SKM-1 treated with dmso at 0.1 percent for 144 hours (cell line): ENCODE measurements at regions not wholly inside any gene's neighbourhood (a gene's known extent, or its start where the extent isn't known, plus 50 kb on each side); places are given as distances from the start of the nearest gene placed in this dataset.
"Not testable (repeated sequence)": the region's sequence is repeated elsewhere in the genome, so short reads cannot be mapped to it uniquely, and the experiment has no call there.

Source experiments
- DNase-seq: peaks from one replicate; lab custom pipeline; 2025; ENCODE audit not compliant: unreplicated experiment; lab: John Stamatoyannopoulos, UW

DNA sequence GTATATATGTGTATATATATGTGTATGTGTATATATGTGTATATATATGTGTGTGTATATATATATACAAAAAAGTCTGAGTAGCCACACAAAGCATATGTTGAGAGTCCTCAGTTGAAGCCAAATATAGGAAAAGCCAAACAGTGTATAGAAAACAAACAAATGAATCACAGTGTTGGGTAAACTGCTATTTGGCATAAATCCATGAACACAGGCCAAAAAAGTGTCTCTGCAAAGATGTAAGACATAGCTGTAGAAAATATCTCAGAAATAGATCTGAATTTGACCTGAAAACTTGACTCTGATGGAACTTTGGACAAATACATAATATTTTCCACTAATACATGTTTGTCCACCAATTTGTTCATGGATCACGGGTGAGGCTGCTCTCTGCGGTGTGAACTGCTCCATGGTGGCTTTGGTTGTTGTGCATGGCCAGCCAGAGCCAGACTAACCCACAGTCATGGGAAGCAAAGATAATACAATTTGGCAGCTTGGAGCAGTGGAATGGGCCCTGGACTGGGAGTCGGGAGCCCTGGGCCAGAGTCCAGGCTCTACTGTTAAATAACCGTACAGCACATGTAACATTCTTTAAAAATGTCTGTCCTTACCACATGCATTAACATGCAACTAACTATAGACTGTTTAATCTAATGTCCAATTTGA, 76.9 kb upstream of the EED start:
- no peak for DNase-seq

DNA sequence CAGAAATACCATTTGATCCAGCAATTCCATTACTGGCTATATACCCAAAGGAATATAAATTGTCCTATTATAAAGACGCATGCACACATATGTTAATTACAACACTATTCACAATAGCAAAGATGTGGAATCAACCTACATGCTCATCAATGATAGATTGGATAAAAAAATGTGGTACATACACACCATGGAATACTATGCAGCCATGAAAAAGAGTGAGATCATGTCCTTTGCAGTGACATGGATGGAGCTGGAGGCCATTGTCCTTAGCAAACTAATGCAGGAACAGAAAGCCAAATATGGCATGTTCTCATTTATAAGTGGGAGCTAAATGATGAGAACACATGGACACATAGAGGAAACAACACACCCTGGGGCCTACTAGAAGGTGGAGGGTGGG, 78.3 kb upstream of the EED start:
- not testable (repeated sequence) for DNase-seq

DNA sequence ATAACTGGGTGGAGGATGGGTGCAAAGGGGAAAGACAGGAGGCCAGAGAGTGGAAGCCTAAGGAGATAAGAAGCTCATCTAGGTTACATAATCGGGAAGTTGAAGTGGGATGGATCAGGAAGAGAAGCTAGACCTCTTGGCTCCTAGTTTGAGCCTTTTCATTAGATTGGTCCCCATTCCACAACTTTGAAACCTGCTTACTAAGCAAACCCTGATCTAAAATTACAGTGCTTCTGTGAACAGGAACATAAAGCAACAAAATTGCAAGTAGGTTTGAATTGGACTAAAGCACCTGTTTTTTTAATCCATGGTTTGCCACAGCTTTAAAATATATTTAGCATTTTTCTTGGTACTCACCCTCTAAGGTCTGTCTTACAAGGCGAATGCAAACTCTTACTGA, 80.4 kb upstream of the EED start:
- no peak for DNase-seq

DNA sequence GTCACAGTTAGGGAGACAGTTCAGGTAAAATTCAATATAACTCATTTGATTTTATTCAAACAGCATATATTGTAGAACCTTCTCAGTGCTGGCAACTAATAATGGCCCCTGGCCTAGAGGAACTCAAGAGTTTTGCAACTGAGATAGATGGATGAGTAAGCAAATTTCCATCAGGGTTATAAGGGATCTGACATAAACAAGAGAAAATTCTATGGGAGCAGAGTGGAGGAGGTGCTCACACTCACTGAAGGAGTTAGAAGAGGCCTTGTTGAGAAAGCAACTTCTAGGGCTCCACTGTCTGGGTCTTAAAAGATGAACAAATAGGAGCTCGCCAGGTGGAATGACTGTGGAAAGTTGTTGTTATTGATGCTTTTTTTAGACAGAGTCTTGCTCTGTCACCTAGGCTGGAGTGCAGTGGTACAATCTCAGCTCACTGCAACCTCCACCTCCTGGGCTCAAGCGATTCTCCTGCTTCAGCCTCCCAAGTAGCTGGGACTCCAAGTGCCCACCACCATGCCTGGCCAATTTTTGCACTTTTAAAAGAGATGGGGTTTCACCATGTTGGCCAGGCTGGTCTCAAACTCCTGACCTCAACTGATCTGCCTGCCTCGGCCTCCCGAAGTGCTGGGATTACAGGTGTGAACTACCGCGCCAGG, 81.2 kb upstream of the EED start:
- DNase-seq: peak; percentile 36

DNA sequence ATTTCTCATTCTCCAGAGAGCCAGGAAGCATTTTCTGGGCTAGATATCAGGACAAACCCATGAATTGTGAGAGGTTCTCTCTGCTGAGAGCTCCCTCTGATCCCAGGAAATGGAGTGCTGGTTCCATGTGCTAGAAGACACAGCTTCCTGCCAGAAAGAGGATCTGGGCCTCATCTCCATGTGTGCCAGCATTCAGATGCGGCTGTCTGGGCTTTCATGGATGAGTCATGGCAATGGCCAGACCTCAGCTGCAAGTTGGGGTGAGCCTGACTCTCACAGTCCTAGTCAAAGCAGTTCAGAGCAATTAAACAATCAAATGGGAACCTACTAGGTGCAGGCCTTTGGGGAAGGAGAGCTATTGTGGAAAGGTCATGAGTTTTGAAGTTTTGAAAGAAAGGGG, 82.3 kb upstream of the EED start:
- DNase-seq: peak; percentile 52

DNA sequence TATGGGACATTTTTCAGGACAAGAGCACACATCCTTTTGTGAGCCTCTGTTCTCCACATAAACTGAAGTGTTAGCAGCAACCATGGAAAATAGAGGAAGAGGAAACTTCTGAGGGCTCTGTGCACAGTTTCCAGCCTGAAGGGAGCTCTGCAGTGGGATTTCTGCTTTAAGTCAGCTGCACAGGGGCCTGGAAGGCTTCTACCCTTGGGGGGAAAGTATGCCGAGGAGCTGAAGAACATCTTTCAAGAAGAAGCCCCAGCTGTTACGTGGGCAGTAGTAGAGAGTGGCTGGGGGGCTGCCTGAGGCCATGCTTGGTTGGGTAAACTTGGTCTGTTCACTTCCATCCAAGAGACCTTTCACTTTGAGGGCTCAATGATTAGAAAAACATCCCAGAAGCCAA, 82.7 kb upstream of the EED start:
- no peak for DNase-seq

DNA sequence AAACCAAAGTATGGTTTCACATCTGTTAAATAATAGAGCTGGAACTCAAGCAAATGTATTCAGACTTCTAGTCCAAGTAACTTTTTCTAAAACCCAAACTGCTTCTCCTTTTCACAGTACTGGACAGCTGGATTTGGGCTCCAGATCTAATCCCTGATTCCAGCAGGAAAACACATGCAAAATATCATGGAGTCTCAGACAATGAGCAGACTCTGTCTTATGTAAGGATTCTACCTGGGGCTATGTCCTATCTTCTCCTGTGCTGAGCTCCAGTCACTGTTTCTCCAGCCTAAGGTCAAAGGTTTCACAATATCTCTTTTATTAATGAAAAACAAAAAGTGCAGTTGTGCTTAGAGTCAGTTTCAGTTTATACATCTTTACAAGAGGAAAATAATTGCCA, 83.2 kb upstream of the EED start:
- no peak for DNase-seq

DNA sequence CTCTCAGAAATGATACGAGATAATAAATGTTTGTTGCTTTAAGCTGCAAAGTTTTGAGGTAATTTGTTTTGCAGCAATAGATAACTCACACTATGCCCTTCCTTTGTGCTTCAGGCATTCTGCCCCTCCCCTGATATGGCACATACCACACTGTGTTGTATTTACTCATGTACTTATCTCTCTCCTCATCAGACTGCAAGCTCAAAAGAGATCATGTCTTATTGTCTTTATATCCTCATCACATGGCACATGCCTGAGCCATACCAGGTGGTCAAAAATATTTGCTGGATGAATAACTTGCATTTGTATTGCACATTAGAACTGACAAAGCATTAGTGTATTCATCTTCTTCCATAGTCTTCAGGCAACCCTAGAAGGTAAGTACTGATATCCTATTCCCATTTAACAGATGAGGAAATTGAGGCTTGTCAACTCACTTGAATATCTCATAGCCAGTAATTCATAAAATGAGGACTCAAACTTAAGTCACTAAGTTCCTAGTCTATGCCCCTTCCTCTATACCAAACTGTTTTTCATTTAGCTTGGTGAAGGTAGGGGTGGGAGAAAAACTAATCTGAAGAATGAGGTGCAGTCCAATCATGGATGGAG, 83.9 kb upstream of the EED start:
- DNase-seq: no peak

DNA sequence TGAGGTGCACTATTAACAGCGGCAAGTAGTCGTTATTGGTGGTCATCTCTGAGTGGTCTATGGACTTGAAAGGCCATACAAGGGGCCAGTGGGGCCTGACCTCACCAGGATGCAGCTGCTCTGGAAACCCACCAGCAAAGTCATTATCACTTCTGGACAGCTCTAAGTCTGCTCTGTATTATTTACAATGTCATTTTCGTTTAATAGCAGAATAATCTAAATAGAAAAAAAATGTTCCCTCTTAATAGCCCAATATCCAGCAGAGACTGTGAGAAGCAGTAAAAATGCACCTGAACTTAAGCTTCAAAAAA, 85.0 kb upstream of the EED start:
- DNase-seq: no peak

DNA sequence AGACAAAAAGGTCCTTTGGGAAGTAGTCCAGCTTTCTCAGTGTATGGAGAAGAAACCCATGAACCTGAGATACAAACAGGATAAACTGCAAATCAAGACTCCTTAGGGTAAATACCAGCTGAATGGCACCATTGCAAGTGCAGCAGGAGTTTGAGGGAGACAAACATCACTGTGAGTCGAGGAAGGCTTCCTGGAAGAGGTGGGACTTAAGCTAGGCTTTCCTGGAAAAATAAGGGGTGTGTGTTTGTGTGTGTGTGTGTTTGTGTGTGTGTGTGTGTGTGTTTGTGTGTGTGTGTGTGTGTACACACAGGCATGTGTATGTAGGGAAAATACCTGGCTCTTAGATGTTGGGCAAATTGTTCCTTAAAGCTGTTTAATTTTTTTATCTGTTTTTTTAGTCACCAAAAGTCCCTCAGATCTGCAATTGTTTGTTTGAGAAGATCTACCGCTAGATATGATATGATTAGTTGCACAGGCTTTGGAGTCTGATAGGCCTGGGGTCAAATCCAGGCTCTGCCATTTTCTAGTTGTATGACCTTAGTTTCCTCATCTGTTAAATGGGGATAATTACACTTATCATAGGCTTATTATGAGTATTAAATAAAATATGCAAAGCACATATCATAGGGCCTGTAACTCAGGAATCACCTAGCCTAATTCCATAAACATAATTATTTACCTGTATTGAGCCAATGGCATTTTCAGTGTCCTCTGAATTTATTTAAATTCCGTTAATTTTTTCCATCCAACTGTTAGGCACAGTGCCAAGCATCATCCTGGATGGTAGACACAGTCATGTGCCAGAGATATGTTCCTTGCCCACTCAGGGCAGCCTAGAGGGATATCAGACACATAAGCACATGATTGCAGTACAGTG, 85.6 kb upstream of the EED start:
- no peak for DNase-seq

DNA sequence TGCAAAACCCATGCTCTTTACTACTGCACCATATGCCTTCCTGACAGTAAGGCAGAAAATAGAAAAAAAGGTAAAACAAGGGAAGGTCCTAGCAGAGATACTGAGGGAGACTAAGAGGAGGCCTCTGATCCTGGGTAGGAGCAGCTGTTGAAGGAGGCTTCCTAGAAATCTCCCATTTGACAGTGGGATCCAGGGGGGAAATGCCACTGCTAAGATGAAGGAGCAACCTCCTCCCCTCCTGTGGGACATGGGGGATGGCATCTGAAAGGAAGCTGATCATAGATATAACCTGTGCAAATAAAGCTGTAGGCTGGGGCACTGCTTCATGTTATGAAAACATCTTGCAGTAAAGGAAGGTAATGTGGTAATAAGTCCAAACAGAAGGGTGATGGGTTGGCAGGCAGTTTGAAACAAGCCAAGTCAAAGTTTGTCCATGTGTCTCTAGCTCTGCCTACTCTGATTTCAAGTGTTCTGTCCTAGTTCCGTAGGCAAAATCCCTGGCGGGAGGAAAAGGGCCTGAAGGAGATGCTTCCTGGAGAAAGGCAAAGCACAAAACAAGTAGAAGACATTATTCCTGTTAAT, 86.7 kb upstream of the EED start:
- no peak for DNase-seq

DNA sequence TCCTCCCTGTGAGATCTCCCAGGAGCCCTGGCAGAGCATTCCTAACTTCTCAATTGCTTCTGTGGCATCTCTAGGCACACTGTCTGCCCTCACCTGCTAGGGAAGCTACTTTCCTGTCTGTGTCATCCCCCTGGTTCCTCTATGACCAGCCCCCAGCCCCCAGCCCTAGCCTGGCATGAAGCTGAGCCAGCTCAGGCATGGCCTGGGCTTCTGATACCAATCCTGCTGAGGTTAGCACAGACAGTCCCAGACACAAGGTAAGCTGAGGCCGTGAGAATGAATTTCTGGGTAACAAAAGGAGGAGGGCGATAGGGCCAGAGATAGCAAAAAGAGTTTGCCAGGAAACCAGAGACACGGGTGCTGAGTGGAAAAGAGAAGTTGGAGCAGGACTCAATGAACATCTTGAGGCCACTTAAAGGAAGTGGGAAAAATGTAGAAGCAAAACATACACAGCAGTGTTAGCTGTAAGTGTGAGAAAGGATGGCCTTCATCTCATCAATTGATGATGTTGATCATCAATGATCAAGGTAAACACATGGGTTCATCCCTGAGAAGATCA, 87.6 kb upstream of the PICALM start:
- DNase-seq: peak; percentile 36

DNA sequence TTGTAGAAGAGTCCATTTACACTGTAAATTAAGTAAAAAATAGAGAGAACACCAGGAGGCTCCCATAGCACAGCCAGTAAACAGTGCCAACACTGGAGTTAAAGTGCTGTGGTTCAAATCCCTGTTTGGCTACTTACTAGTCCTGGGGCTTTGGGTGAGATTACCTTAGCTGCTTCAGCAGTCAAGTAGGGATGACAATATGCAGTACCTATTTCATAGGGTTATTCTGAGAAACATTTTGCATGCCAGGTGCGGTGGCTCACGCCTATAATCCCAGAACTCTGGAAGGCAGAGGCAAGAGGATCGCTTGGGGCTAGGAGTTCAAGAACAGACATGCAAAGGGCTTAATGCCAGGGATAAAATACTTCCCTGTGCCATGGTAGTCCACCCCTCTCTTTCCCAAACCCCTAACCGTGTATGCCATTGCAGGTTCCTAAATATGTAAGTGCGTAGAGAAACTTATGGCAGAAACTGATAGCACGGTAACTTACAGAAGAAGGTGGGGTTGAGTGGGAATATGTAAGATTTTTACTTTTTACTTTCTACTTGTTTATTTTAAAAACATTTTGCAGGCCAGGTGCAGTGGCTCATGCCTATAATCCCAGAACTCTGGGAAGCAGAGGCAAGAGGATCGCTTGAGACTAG, 86.4 kb upstream of the PICALM start:
- no peak for DNase-seq

DNA sequence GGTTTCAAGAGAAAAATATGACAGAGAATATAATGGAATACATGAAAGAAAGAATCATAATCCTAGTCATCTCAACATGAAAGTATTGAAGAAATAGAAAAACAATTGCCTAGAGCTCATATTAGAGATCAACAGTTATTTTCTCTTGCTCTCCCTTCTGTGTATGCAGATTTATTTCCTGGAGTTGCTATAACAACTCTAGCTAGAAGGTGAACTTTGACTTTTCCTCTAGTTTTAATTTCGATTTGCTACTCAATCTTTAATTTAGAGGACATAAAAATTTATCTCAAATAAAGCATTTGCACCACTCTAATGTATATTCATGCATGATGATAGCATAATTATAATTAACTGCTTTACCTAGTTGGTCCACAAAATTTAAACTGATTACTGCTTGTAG, 84.6 kb upstream of the PICALM start:
- no peak for DNase-seq

DNA sequence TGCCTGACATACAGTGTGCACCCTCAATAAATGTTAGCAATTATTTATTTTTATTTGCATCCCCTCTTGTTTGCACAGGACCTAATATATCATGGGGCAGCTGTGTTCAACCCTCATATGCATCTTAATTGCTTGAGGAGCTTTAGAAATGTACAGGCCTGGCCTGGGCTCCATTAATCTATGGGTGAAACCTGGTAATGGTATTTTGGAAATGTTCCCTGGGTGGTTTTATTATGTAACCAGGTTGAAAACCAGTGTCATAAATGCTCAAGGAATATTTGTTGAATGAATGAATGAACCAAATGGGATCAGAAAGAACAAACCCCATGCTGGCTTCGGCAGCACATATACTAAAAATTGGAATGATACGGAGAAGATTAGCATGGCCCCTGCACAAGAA, 84.0 kb upstream of the PICALM start:
- DNase-seq: no peak

DNA sequence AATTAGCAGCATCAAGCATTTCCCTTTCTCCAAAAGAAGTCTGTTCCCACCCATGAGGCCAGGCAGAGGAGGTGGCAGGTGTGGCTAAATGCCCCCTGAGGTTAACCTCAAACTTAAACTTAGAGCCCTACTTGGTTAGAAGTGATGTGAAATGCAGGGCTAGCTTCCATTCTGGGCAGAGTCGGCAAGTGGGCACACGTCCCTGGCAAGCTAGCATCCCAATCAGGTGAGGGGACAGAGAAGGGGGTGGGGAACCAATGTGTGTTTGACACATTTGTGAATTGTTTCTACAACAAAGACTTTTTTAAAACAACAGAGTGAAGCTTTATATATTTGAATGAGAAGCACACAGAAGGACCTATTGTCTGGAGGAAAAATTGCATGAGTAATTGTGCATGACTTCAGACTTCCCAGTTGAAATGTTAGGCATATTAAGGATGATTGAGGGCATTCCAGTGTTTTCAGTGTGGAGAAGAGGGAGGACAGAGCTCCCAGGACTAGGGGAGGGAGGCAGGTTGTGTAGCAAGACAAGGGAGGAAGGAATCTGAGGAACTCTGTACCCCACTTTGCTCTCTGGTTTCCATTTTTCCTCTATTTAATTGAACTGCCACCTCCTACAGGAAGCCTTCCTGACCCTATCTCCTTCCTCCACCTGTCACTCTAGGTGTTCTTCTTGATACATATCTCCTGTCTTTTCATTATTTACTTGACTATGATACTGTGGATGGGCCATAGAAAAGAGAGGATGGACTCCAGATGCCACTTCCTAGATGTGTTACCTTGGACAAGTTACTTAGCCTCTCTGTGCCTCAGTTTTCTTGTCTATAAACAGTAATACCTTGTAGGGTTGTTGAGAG, 83.3 kb upstream of the PICALM start:
- DNase-seq: no peak

DNA sequence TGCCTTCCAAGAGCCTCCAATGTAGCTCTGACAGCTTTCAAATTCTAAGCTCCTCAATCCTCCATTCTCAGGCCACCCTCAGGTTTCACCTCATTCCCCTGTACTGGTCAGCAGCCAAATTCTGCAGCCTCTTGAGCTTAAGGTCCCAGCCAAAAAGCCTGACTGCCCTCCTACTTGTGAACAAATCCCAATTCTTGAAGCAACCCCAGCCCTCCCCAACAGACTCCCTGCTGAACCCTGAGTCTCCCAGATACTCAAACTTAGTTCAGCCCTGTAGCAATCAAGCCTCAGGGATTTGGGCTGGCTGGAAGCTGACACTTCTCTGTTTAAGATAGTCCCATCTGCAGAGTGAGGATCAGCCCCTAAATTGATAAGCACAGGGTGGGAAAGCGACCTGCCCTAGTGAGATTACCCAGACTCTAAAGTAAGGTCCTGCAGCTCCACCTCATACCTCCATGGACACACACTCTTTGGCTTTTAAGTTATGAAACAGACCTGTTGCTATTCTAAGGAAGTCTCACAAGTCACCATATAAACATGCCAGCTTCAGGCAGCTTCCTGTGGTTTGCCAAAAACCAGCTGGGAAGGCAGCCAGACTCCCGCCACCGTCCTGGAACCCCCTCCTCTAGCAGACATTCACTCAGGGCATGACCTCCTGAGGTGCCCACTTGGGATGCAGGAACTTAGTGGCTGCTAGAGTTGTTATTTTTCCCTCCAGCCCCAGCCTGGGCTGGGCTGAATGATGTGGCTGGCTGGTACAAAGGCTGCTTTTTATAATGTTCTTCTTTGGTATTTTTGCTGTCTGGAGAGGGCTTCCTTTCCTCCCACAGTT, 82.5 kb upstream of the PICALM start:
- DNase-seq: peak; percentile 20

DNA sequence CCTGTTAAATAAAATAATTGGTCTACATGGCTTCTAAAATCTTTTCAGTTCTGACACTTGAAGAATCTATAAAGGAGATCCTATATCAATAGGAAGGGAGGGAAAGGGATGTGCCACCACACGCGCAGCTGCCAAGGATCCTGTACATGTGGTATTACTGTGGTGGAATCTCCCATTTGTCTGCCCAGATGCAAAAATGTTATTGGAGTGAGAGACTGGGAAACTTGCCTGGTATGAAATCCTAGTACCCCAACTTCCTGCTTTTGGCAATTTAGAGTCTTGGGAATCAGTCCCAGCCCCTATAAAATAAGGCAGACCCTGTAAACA, 81.9 kb upstream of the PICALM start:
- no peak for DNase-seq

DNA sequence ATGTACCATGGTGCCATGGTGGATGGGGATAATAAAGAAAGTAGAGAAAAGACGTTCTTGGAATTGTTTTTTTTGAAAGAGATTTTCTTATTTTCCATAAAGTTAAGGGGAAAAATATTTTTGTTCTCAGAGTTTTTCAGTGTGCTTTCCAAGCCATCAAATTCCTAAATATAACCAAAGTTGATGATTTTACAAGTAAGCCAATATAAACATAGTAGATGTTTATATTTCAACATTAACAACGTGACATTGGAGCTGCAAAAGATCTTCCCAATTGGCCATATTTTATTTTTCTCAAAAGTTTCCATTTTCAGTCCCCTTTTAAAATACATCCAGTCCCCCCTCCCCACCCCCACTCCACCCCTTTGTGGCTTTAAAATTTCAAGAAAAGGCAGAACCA, 80.9 kb upstream of the PICALM start:
- DNase-seq: no peak
